ENCODE measurements at regions not wholly inside any gene's neighbourhood (a gene's known extent, or its start where the extent isn't known, plus 50 kb on each side); places are given as distances from the start of the nearest gene placed in this dataset.
"Not testable (repeated sequence)": the region's sequence is repeated elsewhere in the genome, so short reads cannot be mapped to it uniquely, and the experiment has no call there.

- no peak for DNase-seq (ENCODE audit: low read depth, low spot score)
- H3K9me3 ChIP-seq (ENCODE audit: low read depth, low read length), result no peaks in the 10 kb centered on the region
- no peaks in the 10 kb centered on the region for H3K36me3 ChIP-seq (ENCODE audit: insufficient read depth, low read length)
- H3K4me3 ChIP-seq, result no peak overlapping the region
- no peak overlapping the region for H3K27ac ChIP-seq
- no peak overlapping the region for H3K9ac ChIP-seq (ENCODE audit: insufficient read length)
- TF ChIP-seq EZH2 (IDR thresholded peaks at IDR 0.05) (no peak), FOXP2 (optimal IDR thresholded peaks at IDR 0.05; ENCODE audit: control extremely low read depth, extremely low read length, insufficient read depth) (no peak), POLR2AphosphoS5 (IDR thresholded peaks at IDR 0.05; ENCODE audit: borderline replicate concordance, low read depth, low read length) (no peak)
Observed at GRCh38 chr10:27312854-27313253, 72.3 kb upstream of the ACBD5 start.

GRCh38 chr10:27311809-27312208 lies 71.2 kb upstream of the ACBD5 start:
- not testable (repeated sequence) for DNase-seq (ENCODE audit: low read depth, low spot score); H3K9ac ChIP-seq (ENCODE audit: insufficient read length); H3K9me3 ChIP-seq (ENCODE audit: low read depth, low read length); H3K36me3 ChIP-seq (ENCODE audit: insufficient read depth, low read length); H3K27ac ChIP-seq; H3K4me3 ChIP-seq

- not testable (repeated sequence) for H3K27ac ChIP-seq; H3K36me3 ChIP-seq (ENCODE audit: insufficient read depth, low read length); DNase-seq (ENCODE audit: low read depth, low spot score); H3K4me3 ChIP-seq; H3K9me3 ChIP-seq (ENCODE audit: low read depth, low read length); H3K9ac ChIP-seq (ENCODE audit: insufficient read length)
Observed at GRCh38 chr10:27298522-27298850, 57.9 kb upstream of the ACBD5 start.

DNA sequence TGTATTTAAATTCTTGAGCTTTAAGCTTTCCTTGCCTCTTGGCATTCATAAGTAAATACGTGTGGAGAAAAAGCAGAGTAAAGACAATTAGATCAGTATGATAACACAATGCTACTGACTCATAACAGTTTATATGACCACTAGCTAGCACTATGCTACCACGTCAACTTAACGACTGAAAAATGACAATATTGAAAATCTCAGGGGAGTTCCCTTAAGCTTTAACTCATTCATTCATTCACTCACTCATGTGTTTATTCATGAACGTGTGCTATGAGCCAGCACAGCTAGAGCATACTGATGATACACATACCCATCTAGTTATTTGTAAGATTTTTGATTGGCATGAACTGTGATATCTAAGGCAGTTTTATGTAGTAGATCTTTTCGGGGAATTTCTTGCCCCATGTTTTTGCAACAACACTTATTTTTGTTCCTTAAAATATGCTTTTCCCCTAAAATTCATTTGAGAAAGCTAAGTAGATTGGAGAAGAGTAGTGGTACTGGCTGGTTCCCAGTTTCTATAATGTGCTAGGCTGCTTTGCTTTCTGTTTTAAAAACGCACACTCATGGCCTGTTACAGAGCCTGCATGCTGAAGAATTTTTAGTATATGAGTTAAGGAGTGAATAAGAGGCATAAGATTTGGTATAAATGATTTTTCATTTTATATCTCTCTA lies 57.4 kb upstream of the ACBD5 start:
- Histone ChIP-seq H3K4me3 (no peak overlapping the region), H3K27ac (no peak overlapping the region), H3K36me3 (ENCODE audit: insufficient read depth, low read length) (no peaks in the 10 kb centered on the region), H3K9me3 (ENCODE audit: low read depth, low read length) (no peaks in the 10 kb centered on the region), H3K9ac (ENCODE audit: insufficient read length) (no peak overlapping the region)
- TF ChIP-seq POLR2AphosphoS5 (IDR thresholded peaks at IDR 0.05; ENCODE audit: borderline replicate concordance, low read depth, low read length) (no peak), FOXP2 (optimal IDR thresholded peaks at IDR 0.05; ENCODE audit: control extremely low read depth, extremely low read length, insufficient read depth) (no peak), EZH2 (IDR thresholded peaks at IDR 0.05) (no peak)
- no peak for DNase-seq (ENCODE audit: low read depth, low spot score)

DNA sequence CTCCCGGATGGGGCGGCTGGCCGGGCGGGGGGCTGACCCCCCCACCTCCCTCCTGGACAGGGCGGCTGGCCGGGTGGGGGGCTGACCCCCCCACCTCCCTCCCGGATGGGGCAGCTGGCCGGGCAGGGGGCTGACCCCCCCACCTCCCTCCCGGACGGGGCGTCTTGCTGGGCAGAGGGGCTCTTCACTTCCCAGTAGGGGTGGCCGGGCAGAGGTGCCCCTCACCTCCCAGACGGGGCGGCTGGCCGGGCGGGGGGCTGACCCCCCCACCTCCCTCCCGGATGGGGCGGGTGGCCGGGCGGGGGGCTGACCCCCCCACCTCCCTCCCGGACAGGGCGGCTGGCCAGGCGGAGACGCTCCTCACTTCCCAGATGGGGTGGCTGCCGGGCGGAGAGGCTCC lies 55.7 kb upstream of the ACBD5 start:
- not testable (repeated sequence) for H3K9me3 ChIP-seq (ENCODE audit: low read depth, low read length); H3K4me3 ChIP-seq; DNase-seq (ENCODE audit: low read depth, low spot score); H3K36me3 ChIP-seq (ENCODE audit: insufficient read depth, low read length); H3K27ac ChIP-seq; H3K9ac ChIP-seq (ENCODE audit: insufficient read length)

- H3K4me3 ChIP-seq; H3K9ac ChIP-seq (ENCODE audit: insufficient read length); H3K27ac ChIP-seq; DNase-seq (ENCODE audit: low read depth, low spot score); H3K9me3 ChIP-seq (ENCODE audit: low read depth, low read length); H3K36me3 ChIP-seq (ENCODE audit: insufficient read depth, low read length): not testable (repeated sequence)
Observed at GRCh38 chr10:27291253-27291895, 50.8 kb upstream of the ACBD5 start.

Measured in SK-N-MC (cell line).